ENCODE measurements at regions not wholly inside any gene's neighbourhood (a gene's known extent, or its start where the extent isn't known, plus 50 kb on each side); places are given as distances from the start of the nearest gene placed in this dataset.

GRCh38 chr3:105238367-105238766 is 128.3 kb upstream of the ALCAM start:
- Histone ChIP-seq H3K36me3 (replicated peaks; ENCODE audit: insufficient read depth, low read depth) (no peaks in the 10 kb centered on the region), H3K79me2 (no peaks in the 10 kb centered on the region), H3K9me2 (replicated peaks; ENCODE audit: insufficient read depth) (no peaks in the 10 kb centered on the region), H3K27me3 (no peaks in the 10 kb centered on the region), H3K27ac (no peak overlapping the region), H3K4me3 (no peak overlapping the region), H2AFZ (no peak overlapping the region), H3K4me1 (ENCODE audit: insufficient read depth) (no peaks in the 10 kb centered on the region), H3K4me2 (no peak overlapping the region), H3K9me3 (ENCODE audit: low read depth) (no peaks in the 10 kb centered on the region), H4K20me1 (ENCODE audit: insufficient read depth, poor library complexity, severe bottlenecking) (no peaks in the 10 kb centered on the region)
- 70% methylated on average over 1 of the region's 1 CpG for WGBS (ENCODE audit: low lambda C conversion rate, missing lambda C conversion rate)
- TF ChIP-seq CTCF (IDR thresholded peaks at IDR 0.05; ENCODE audit: poor library complexity) (no peak), EZH2phosphoT487 (IDR thresholded peaks at IDR 0.05; ENCODE audit: low read depth, severe bottlenecking, unreplicated experiment) (no peak), EZH2 (IDR thresholded peaks at IDR 0.05; ENCODE audit: borderline replicate concordance) (no peak)
- no peak for DNase-seq (ENCODE audit: low spot score)

GRCh38 chr3:105243076-105243475 is 123.6 kb upstream of the ALCAM start:
- no peaks in the 10 kb centered on the region for H3K79me2 ChIP-seq
- WGBS (ENCODE audit: low lambda C conversion rate, missing lambda C conversion rate), result 81% methylated on average over 2 of the region's 2 CpGs
- no peaks in the 10 kb centered on the region for H3K27me3 ChIP-seq
- no peaks in the 10 kb centered on the region for H3K4me1 ChIP-seq (ENCODE audit: insufficient read depth)
- no peak overlapping the region for H2AFZ ChIP-seq
- H3K9me2 ChIP-seq (replicated peaks; ENCODE audit: insufficient read depth), result no peaks in the 10 kb centered on the region
- H3K9me3 ChIP-seq (ENCODE audit: low read depth), result no peaks in the 10 kb centered on the region
- TF ChIP-seq EZH2phosphoT487 (IDR thresholded peaks at IDR 0.05; ENCODE audit: low read depth, severe bottlenecking, unreplicated experiment) (no peak), CTCF (IDR thresholded peaks at IDR 0.05; ENCODE audit: poor library complexity) (no peak), EZH2 (IDR thresholded peaks at IDR 0.05; ENCODE audit: borderline replicate concordance) (no peak)
- no peaks in the 10 kb centered on the region for H3K36me3 ChIP-seq (replicated peaks; ENCODE audit: insufficient read depth, low read depth)
- DNase-seq (ENCODE audit: low spot score), result no peak
- H3K4me3 ChIP-seq, result no peak overlapping the region
- no peak overlapping the region for H3K27ac ChIP-seq
- no peak overlapping the region for H3K4me2 ChIP-seq
- no peaks in the 10 kb centered on the region for H4K20me1 ChIP-seq (ENCODE audit: insufficient read depth, poor library complexity, severe bottlenecking)

- DNase-seq (ENCODE audit: low spot score), result no peak
- no peak overlapping the region for H3K27ac ChIP-seq
- H3K9me2 ChIP-seq (replicated peaks; ENCODE audit: insufficient read depth), result no peaks in the 10 kb centered on the region
- H3K4me2 ChIP-seq, result no peak overlapping the region
- WGBS (ENCODE audit: low lambda C conversion rate, missing lambda C conversion rate), result 82% methylated on average over 3 of the region's 3 CpGs
- H3K4me3 ChIP-seq, result no peak overlapping the region
- no peak for TF ChIP-seq CTCF (IDR thresholded peaks at IDR 0.05; ENCODE audit: poor library complexity)
- TF ChIP-seq EZH2 (IDR thresholded peaks at IDR 0.05; ENCODE audit: borderline replicate concordance), result no peak
- no peaks in the 10 kb centered on the region for H3K27me3 ChIP-seq
- no peaks in the 10 kb centered on the region for H3K4me1 ChIP-seq (ENCODE audit: insufficient read depth)
- no peak overlapping the region for H2AFZ ChIP-seq
- no peaks in the 10 kb centered on the region for H3K9me3 ChIP-seq (ENCODE audit: low read depth)
- no peaks in the 10 kb centered on the region for H3K79me2 ChIP-seq
- H3K36me3 ChIP-seq (replicated peaks; ENCODE audit: insufficient read depth, low read depth), result no peaks in the 10 kb centered on the region
- H4K20me1 ChIP-seq (ENCODE audit: insufficient read depth, poor library complexity, severe bottlenecking), result no peaks in the 10 kb centered on the region
These were observed 120.2 kb upstream of the ALCAM start for GRCh38 chr3:105246536-105246935.

DNA sequence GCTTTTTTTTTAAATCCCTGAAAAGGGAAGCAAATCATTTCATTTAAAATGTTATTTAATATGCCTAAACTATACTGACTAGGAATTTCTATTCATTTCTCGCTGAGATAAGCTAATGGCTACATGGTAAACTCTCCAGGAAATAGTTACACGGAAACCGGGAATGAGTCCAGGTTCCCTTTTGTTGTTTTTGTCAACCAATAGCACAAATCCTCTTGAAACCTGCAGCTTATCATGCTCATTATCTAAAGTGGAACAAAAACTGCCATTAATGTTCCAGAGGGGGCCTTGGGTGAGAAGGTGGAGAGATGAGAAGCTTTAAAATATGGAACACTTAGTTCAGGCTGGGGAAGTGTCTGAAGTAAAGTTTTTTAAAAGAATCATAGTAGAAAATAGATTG is 113.5 kb upstream of the ALCAM start:
- DNase-seq (ENCODE audit: low spot score), result no peak
- Histone ChIP-seq H4K20me1 (ENCODE audit: insufficient read depth, poor library complexity, severe bottlenecking) (no peaks in the 10 kb centered on the region), H3K4me3 (no peak overlapping the region), H3K27ac (no peak overlapping the region), H3K4me1 (ENCODE audit: insufficient read depth) (no peaks in the 10 kb centered on the region), H3K9me3 (ENCODE audit: low read depth) (no peaks in the 10 kb centered on the region), H3K4me2 (no peak overlapping the region), H3K27me3 (no peaks in the 10 kb centered on the region), H3K36me3 (replicated peaks; ENCODE audit: insufficient read depth, low read depth) (no peaks in the 10 kb centered on the region), H3K79me2 (no peaks in the 10 kb centered on the region), H2AFZ (no peak overlapping the region), H3K9me2 (replicated peaks; ENCODE audit: insufficient read depth) (no peaks in the 10 kb centered on the region)
- TF ChIP-seq EZH2 (IDR thresholded peaks at IDR 0.05; ENCODE audit: borderline replicate concordance), result no peak
- no peak for TF ChIP-seq EZH2phosphoT487 (IDR thresholded peaks at IDR 0.05; ENCODE audit: low read depth, severe bottlenecking, unreplicated experiment)
- TF ChIP-seq CTCF (IDR thresholded peaks at IDR 0.05; ENCODE audit: poor library complexity), result no peak
- 56% methylated on average over 3 of the region's 3 CpGs for WGBS (ENCODE audit: low lambda C conversion rate, missing lambda C conversion rate)
